Loucy (cell line): ENCODE measurements at regions not wholly inside any gene's neighbourhood (a gene's known extent, or its start where the extent isn't known, plus 50 kb on each side); places are given as distances from the start of the nearest gene placed in this dataset.

ENCODE experiments used
- H2AFZ ChIP-seq: fragments of 200-600 bp; sonication (generic); 2 replicates; pipeline ENCODE4 v1.6.0; 2016; ENCODE audit warnings: antibody characterized with exemption, mild to moderate bottlenecking, low read length, moderate library complexity
- H3F3A ChIP-seq: fragments of 200-600 bp; 2 replicates; pipeline ENCODE4 v1.6.0; 2016; ENCODE audit warnings: antibody characterized with exemption, low read depth, mild to moderate bottlenecking
- H3K27me3 ChIP-seq: fragments of 200-600 bp; sonication (generic); 2 replicates; pipeline ENCODE4 v1.6.1; 2014; ENCODE audit warnings: low read length, mild to moderate bottlenecking; ENCODE audit not compliant: insufficient read depth, poor library complexity, severe bottlenecking
- H3K36me3 ChIP-seq: fragments of 200-600 bp; sonication (generic); 2 replicates; pipeline ENCODE4 v1.6.1; 2016; ENCODE audit warnings: low read length; ENCODE audit not compliant: insufficient read depth
- H3K4me1 ChIP-seq: fragments of 200-600 bp; sonication (generic); 2 replicates; pipeline ENCODE4 v1.5.1; 2014; ENCODE audit warnings: low read length, mild to moderate bottlenecking; ENCODE audit not compliant: insufficient read depth, poor library complexity, severe bottlenecking
- H3K4me2 ChIP-seq: fragments of 200-600 bp; sonication (generic); 2 replicates; pipeline ENCODE4 v1.6.0; 2014; ENCODE audit warnings: antibody characterized with exemption, low read length, low read depth, mild to moderate bottlenecking; ENCODE audit not compliant: poor library complexity, severe bottlenecking
- H3K4me3 ChIP-seq: fragments of 200-600 bp; sonication (generic); 2 replicates; pipeline ENCODE4 v1.5.1; 2014; ENCODE audit warnings: low read length, mild to moderate bottlenecking, mixed read lengths; ENCODE audit not compliant: poor library complexity, severe bottlenecking
- H3K79me2 ChIP-seq: fragments of 200-600 bp; sonication (generic); 2 replicates; pipeline ENCODE4 v1.6.1; 2014; ENCODE audit warnings: low read length; ENCODE audit not compliant: insufficient read depth
- H3K9ac ChIP-seq: fragments of 200-600 bp; sonication (generic); 2 replicates; pipeline ENCODE4 v1.6.0; 2014; ENCODE audit warnings: mild to moderate bottlenecking, low read depth, low read length, moderate library complexity; ENCODE audit not compliant: poor library complexity, severe bottlenecking
- H3K9me2 ChIP-seq: fragments of 200-600 bp; sonication (generic); replicated peaks from 2 replicates; pipeline ENCODE4 v1.6.1; 2016; ENCODE audit warnings: low read depth, low read length, mixed read lengths
- H3K9me3 ChIP-seq: fragments of 200-600 bp; sonication (generic); 2 replicates; pipeline ENCODE4 v1.6.1; 2014; ENCODE audit warnings: mild to moderate bottlenecking, antibody characterized with exemption, low read length, low read depth; ENCODE audit not compliant: insufficient read depth
- H4K20me1 ChIP-seq: fragments of 200-600 bp; sonication (generic); 2 replicates; pipeline ENCODE4 v1.6.0; 2014; ENCODE audit warnings: antibody characterized with exemption, low read length, mild to moderate bottlenecking; ENCODE audit not compliant: insufficient read depth, poor library complexity, severe bottlenecking
- EZH2phosphoT487 ChIP-seq: fragments of 200-600 bp; IDR thresholded peaks from 2 replicates; pipeline ENCODE4 v1.6.1; 2018; ENCODE audit warnings: antibody characterized with exemption, mild to moderate bottlenecking, moderate library complexity, borderline replicate concordance
- TF ChIP-seq, protein P1 (sequence below): fragments of 200-600 bp; sonication (generic); conservative IDR thresholded peaks from 2 replicates; pipeline ENCODE4 v1.5.1; 2014; ENCODE audit warnings: mild to moderate bottlenecking, antibody characterized with exemption, low read length

DNA sequence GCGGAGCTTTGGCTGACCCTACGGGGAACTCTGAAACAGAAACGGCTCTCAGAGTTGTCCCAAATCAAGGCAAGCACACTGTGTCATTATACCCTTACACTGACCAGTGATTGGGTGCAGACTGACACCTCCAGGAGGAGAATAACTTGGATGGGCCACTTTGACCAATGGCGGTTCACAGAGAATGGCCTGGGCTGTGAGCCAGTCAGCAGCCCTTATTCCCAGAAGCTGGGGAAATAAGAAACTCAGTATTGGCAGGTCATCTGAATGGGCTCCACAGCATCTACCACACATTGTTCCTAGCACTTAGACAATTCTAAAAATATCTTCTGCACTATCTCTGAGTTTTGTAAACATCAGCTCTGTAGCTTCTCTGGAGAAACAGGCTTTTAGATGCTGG, 265.2 kb downstream of the ADGRL2 start:
- Histone ChIP-seq H3K9ac (no peak overlapping the region), H3K4me3 (no peak overlapping the region), H3K9me3 (0 out of 2 replicates have a peak, but pooled peaks cover 3% of the 10 kb centered on the region), H3K27me3 (no peaks in the 10 kb centered on the region), H3K4me1 (no peaks in the 10 kb centered on the region), H3F3A (no peaks in the 10 kb centered on the region), H3K36me3 (no peaks in the 10 kb centered on the region), H4K20me1 (no peaks in the 10 kb centered on the region), H3K4me2 (no peak overlapping the region), H2AFZ (no peak overlapping the region), H3K79me2 (no peaks in the 10 kb centered on the region), H3K9me2 (no peaks in the 10 kb centered on the region)
- no peak for TF ChIP-seq EZH2phosphoT487
- TF ChIP-seq, protein P1, sequence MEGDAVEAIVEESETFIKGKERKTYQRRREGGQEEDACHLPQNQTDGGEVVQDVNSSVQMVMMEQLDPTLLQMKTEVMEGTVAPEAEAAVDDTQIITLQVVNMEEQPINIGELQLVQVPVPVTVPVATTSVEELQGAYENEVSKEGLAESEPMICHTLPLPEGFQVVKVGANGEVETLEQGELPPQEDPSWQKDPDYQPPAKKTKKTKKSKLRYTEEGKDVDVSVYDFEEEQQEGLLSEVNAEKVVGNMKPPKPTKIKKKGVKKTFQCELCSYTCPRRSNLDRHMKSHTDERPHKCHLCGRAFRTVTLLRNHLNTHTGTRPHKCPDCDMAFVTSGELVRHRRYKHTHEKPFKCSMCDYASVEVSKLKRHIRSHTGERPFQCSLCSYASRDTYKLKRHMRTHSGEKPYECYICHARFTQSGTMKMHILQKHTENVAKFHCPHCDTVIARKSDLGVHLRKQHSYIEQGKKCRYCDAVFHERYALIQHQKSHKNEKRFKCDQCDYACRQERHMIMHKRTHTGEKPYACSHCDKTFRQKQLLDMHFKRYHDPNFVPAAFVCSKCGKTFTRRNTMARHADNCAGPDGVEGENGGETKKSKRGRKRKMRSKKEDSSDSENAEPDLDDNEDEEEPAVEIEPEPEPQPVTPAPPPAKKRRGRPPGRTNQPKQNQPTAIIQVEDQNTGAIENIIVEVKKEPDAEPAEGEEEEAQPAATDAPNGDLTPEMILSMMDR: no peak

DNA sequence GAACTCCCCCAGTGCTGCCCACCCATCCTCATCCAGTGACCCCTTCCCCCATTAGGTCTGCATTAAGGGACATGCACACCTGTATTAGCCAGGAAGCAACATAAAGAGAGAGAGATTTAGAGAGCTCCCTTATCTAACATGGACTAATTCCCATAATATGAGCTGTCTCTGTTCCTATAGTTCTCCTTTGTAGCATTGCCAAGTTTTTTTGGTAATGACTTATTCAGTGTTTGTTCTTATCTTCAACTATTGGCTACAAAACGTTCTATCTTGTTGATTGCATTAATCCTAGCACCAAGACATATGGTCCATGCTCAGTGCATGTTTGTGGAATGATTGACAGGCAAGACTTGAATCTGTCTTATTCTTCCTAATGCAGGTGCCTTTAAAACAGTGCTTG, 264.0 kb downstream of the ADGRL2 start:
- Histone ChIP-seq H3K4me3 (no peak overlapping the region), H3K27me3 (no peaks in the 10 kb centered on the region), H3K4me2 (no peak overlapping the region), H3K79me2 (no peaks in the 10 kb centered on the region), H2AFZ (no peak overlapping the region), H3K9me2 (no peaks in the 10 kb centered on the region), H3F3A (no peaks in the 10 kb centered on the region), H3K9me3 (0 out of 2 replicates have a peak, but pooled peaks cover 3% of the 10 kb centered on the region), H3K9ac (no peak overlapping the region), H3K4me1 (no peaks in the 10 kb centered on the region), H4K20me1 (no peaks in the 10 kb centered on the region), H3K36me3 (no peaks in the 10 kb centered on the region)
- no peak for TF ChIP-seq EZH2phosphoT487
- TF ChIP-seq, protein P1: no peak

DNA sequence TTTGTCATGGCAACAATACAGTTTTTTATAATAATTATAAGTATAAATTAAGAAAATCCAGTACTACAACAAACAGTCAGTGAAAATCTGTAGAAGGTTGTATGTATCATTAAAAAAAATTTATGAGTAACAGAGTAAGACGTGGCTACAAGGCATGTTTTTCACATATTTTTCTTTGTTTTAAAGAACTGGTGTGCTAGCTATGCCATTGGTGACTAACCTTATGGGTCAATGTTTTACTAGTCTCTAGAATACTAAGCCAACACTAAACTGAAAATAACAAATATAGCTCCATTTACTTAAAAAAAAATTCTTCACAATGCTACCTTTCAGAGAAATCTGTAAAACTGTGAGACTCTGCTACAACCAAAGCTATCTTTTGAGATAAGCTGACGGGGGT, 261.5 kb downstream of the ADGRL2 start:
- Histone ChIP-seq H3K27me3 (no peaks in the 10 kb centered on the region), H3K4me2 (no peak overlapping the region), H3K9ac (no peak overlapping the region), H3K4me3 (no peak overlapping the region), H3K36me3 (no peaks in the 10 kb centered on the region), H4K20me1 (no peaks in the 10 kb centered on the region), H2AFZ (no peak overlapping the region), H3K9me3 (0 out of 2 replicates have a peak, but pooled peaks cover 3% of the 10 kb centered on the region), H3K4me1 (no peaks in the 10 kb centered on the region), H3K79me2 (no peaks in the 10 kb centered on the region), H3K9me2 (no peaks in the 10 kb centered on the region), H3F3A (no peaks in the 10 kb centered on the region)
- TF ChIP-seq EZH2phosphoT487: no peak
- TF ChIP-seq, protein P1: no peak
